BE2C (cell line): ENCODE measurements at regions not wholly inside any gene's neighbourhood (a gene's known extent, or its start where the extent isn't known, plus 50 kb on each side); places are given as distances from the start of the nearest gene placed in this dataset.

Source experiments
- DNase-seq: peaks from one replicate; pipeline ENCODE4 v3.0.0-alpha.2; 2020
- H3K27me3 ChIP-seq: fragments of 250-450 bp; sonication (Bioruptor Pico); 2 replicates; pipeline ENCODE4 v1.5.1; 2020; ENCODE audit warnings: mild to moderate bottlenecking
- H3K36me3 ChIP-seq: fragments of 250-450 bp; sonication (Bioruptor Pico); 2 replicates; pipeline ENCODE4 v1.5.1; 2020; ENCODE audit warnings: mild to moderate bottlenecking
- H3K4me1 ChIP-seq: fragments of 250-450 bp; sonication (Bioruptor Pico); 2 replicates; pipeline ENCODE4 v1.5.1; 2020
- H3K4me3 ChIP-seq: 2 replicates; pipeline ENCODE4 v1.5.1; 2011; ENCODE audit warnings: low read depth, low read length
- H3K9me3 ChIP-seq: fragments of 250-450 bp; sonication (Bioruptor Pico); 2 replicates; pipeline ENCODE4 v1.5.1; 2020
- TF ChIP-seq, protein P1 (sequence below): IDR thresholded peaks from 2 replicates; pipeline ENCODE4 v1.5.1; 2012; ENCODE audit warnings: mild to moderate bottlenecking, low read depth, low read length

GRCh38 chr2:223225266-223225665, 173.3 kb downstream of the KCNE4 start:
- peaks cover 26% of the 10 kb centered on the region for H3K4me1 ChIP-seq
- no peaks in the 10 kb centered on the region for H3K36me3 ChIP-seq
- DNase-seq, result no peak
- no peaks in the 10 kb centered on the region for H3K27me3 ChIP-seq
- TF ChIP-seq, protein P1, sequence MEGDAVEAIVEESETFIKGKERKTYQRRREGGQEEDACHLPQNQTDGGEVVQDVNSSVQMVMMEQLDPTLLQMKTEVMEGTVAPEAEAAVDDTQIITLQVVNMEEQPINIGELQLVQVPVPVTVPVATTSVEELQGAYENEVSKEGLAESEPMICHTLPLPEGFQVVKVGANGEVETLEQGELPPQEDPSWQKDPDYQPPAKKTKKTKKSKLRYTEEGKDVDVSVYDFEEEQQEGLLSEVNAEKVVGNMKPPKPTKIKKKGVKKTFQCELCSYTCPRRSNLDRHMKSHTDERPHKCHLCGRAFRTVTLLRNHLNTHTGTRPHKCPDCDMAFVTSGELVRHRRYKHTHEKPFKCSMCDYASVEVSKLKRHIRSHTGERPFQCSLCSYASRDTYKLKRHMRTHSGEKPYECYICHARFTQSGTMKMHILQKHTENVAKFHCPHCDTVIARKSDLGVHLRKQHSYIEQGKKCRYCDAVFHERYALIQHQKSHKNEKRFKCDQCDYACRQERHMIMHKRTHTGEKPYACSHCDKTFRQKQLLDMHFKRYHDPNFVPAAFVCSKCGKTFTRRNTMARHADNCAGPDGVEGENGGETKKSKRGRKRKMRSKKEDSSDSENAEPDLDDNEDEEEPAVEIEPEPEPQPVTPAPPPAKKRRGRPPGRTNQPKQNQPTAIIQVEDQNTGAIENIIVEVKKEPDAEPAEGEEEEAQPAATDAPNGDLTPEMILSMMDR, result no peak
- no peak overlapping the region for H3K4me3 ChIP-seq
- H3K9me3 ChIP-seq, result no peaks in the 10 kb centered on the region

DNA sequence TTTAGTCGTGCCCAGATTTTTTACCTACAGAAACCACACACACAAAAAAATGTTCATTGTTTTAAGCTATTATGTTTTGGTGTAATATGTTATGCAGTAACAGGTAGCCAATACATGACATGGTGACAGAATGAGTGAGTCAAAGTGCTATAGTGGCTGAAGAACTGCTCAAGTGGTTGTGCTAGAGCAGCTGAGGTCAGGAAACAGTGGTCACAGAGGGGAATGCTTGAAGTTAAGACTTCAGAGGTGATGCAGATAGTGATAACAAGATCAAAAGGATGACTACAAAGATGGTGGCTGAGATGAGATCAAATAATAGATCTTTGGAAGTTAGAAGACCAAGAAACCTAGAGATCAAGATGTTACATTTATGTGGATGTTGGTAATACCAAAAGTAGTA, 174.3 kb downstream of the KCNE4 start:
- TF ChIP-seq, protein P1, result no peak
- H3K9me3 ChIP-seq, result no peaks in the 10 kb centered on the region
- peaks cover 32% of the 10 kb centered on the region for H3K4me1 ChIP-seq
- H3K27me3 ChIP-seq, result no peaks in the 10 kb centered on the region
- no peak for DNase-seq
- no peak overlapping the region for H3K4me3 ChIP-seq
- H3K36me3 ChIP-seq, result no peaks in the 10 kb centered on the region

DNA sequence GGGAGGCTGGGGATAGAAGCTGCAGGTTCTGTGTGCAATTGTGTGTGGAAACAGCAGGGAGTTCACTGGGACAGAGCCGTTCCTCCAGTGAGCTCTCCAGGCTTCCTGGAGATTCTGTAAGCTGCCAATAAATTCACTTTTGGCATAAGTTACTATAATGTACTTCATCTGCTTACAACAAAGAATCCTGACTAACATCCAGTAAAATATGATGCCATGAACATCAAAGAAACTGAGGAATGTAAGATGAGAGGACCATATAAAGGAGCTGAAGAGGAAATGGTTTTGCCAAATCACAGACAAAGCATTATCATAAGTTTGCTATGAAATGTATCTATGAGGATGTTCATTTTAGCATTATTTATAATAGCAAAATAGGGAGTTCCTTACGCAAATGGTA, 175.3 kb downstream of the KCNE4 start:
- no peaks in the 10 kb centered on the region for H3K27me3 ChIP-seq

DNA sequence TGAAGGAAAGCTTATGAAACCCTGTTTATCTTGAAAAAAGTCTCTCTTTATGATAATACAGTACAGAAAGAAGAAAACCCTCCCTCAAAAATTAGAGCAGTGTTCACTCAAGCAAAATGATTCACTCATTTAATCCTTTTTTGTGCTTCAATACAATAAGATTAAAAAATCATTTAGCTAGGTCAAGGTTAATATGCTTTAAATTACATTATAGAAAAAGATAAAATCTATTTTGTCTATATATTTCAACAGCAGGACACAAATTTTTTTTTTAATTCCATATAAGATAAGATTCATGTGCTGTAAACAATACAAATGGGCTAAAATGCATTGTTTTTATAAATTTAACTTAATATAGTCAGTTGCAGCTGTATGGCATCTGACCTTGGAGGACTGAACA, 176.9 kb downstream of the KCNE4 start:
- Histone ChIP-seq H3K4me1 (peaks cover 34% of the 10 kb centered on the region), H3K9me3 (no peaks in the 10 kb centered on the region), H3K36me3 (no peaks in the 10 kb centered on the region), H3K4me3 (no peak overlapping the region), H3K27me3 (no peaks in the 10 kb centered on the region)
- DNase-seq, result no peak
- TF ChIP-seq, protein P1, result no peak

More for the DNA sequence above, 175.3 kb downstream of the KCNE4 start:
- TF ChIP-seq, protein P1, result no peak
- Histone ChIP-seq H3K9me3 (no peaks in the 10 kb centered on the region), H3K4me1 (peaks cover 34% of the 10 kb centered on the region), H3K36me3 (no peaks in the 10 kb centered on the region), H3K4me3 (no peak overlapping the region)
- DNase-seq, result no peak

DNA sequence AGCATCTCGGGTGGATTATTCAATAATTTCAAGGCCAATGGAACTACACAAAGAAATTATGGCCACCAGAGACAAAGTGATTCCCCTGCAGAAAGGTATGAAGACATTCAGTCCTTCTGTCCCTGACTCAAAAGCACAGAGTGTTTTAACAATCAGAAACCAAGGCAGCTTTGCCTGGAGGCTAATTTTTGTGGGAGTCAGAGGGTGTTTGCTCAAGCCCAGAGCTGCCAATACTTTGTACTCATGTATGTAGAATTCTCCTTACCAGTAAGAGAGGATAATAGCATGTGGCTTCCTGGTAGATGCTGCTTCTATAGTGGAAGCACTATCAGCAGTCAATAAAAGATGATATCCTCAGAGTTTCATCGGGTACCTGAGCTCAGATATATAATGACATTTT, 178.4 kb downstream of the KCNE4 start:
- H3K4me1 ChIP-seq, result peaks cover 28% of the 10 kb centered on the region
- H3K36me3 ChIP-seq, result no peaks in the 10 kb centered on the region
- no peak for DNase-seq
- TF ChIP-seq, protein P1, result no peak
- H3K9me3 ChIP-seq, result no peaks in the 10 kb centered on the region
- H3K4me3 ChIP-seq, result no peak overlapping the region
- no peaks in the 10 kb centered on the region for H3K27me3 ChIP-seq

DNA sequence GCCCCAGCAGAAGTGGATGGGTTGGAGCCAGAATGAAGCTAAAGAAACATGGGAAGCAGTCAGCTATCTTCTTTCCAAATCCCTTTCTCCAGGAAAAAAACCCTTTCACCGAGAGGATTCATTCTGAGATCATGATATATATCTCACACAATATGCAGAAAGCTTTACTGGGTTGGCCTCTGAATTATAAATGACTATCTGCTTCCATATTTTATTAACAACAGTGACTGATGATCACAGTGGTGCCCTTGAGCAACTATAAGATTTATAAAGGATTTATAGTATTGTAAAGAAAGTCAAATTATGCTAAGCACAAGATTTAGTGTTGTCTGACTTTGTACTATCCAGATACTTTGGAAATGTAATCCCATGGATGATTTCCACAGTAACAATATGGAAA, 180.3 kb downstream of the KCNE4 start:
- TF ChIP-seq, protein P1, result no peak
- Histone ChIP-seq H3K27me3 (no peaks in the 10 kb centered on the region), H3K4me1 (peaks cover 28% of the 10 kb centered on the region), H3K36me3 (no peaks in the 10 kb centered on the region), H3K4me3 (no peak overlapping the region), H3K9me3 (no peaks in the 10 kb centered on the region)
- no peak for DNase-seq
